Upper lobe of right lung (tissue), 1 donor: ENCODE measurements at regions not wholly inside any gene's neighbourhood (a gene's known extent, or its start where the extent isn't known, plus 50 kb on each side); places are given as distances from the start of the nearest gene placed in this dataset.
A peak's percentile ranks its signal among the peaks of the same experiment; 100 is the strongest.
"Not testable (repeated sequence)": the region's sequence is repeated elsewhere in the genome, so short reads cannot be mapped to it uniquely, and the experiment has no call there.

ENCODE experiments used
- ATAC-seq: fragments of 200-7000 bp; cut with Tn5 transposase; one replicate; pipeline ENCODE4 v1.9.1; 2020; ENCODE audit warnings: mild to moderate bottlenecking, moderate library complexity
- DNase-seq: peaks from one replicate; pipeline ENCODE4 v3.0.0-alpha.2; 2020
- H3K27ac ChIP-seq: fragments of 200-600 bp; one replicate; pipeline ENCODE4 v1.8.0; 2022
- H3K27me3 ChIP-seq: fragments of 200-600 bp; one replicate; pipeline ENCODE4 v1.8.0; 2022; ENCODE audit warnings: mild to moderate bottlenecking
- H3K36me3 ChIP-seq: fragments of 200-600 bp; one replicate; pipeline ENCODE4 v1.8.0; 2022
- H3K4me1 ChIP-seq: fragments of 200-600 bp; one replicate; pipeline ENCODE4 v1.8.0; 2022
- H3K4me3 ChIP-seq: fragments of 200-600 bp; one replicate; pipeline ENCODE4 v1.8.0; 2022; ENCODE audit warnings: mild to moderate bottlenecking
- H3K9me3 ChIP-seq: fragments of 200-600 bp; one replicate; pipeline ENCODE4 v1.8.0; 2022
- intact Hi-C: fragments of 100-400 bp; cut with DNase I; formaldehyde crosslinking; loops from one replicate; pipeline ENCODE4 v1.11.0; 2022
- TF ChIP-seq, protein P1 (sequence below): fragments of 200-600 bp; IDR thresholded peaks from one replicate; pipeline ENCODE4 v1.8.0; 2022; ENCODE audit warnings: antibody characterized with exemption
- donor health status: DM: no; HTN: yes; CAD: no; lungs with severe emphysema.

DNA sequence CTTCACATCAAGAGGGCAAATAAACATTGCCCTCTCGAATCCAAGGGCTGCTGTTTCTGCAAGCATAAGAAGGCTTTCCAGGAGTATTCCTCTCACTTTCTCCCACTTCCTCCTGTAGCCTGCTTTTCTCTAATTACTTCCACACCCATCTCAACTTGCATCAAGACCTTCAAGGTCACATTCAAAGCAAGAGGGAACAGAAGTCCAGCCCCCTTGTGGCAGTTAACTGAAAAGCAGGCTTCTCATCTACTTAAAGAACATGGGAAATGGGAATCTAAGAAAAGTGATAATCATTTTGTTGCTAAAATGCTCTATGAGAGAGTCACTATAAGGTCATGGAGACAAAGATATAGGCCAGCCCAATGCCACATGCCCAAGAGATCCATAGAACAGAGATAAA, 874.4 kb downstream of the KCNT2 start:
- Histone ChIP-seq H3K4me3 (no peak overlapping the region), H3K27me3 (no peaks in the 10 kb centered on the region), H3K36me3 (no peaks in the 10 kb centered on the region), H3K9me3 (no peaks in the 10 kb centered on the region), H3K4me1 (no peaks in the 10 kb centered on the region), H3K27ac (no peak overlapping the region)
- intact Hi-C loops = no loop called here
- TF ChIP-seq, protein P1, sequence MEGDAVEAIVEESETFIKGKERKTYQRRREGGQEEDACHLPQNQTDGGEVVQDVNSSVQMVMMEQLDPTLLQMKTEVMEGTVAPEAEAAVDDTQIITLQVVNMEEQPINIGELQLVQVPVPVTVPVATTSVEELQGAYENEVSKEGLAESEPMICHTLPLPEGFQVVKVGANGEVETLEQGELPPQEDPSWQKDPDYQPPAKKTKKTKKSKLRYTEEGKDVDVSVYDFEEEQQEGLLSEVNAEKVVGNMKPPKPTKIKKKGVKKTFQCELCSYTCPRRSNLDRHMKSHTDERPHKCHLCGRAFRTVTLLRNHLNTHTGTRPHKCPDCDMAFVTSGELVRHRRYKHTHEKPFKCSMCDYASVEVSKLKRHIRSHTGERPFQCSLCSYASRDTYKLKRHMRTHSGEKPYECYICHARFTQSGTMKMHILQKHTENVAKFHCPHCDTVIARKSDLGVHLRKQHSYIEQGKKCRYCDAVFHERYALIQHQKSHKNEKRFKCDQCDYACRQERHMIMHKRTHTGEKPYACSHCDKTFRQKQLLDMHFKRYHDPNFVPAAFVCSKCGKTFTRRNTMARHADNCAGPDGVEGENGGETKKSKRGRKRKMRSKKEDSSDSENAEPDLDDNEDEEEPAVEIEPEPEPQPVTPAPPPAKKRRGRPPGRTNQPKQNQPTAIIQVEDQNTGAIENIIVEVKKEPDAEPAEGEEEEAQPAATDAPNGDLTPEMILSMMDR = peak; percentile 11
- DNase-seq = no peak
- no peak for ATAC-seq

DNA sequence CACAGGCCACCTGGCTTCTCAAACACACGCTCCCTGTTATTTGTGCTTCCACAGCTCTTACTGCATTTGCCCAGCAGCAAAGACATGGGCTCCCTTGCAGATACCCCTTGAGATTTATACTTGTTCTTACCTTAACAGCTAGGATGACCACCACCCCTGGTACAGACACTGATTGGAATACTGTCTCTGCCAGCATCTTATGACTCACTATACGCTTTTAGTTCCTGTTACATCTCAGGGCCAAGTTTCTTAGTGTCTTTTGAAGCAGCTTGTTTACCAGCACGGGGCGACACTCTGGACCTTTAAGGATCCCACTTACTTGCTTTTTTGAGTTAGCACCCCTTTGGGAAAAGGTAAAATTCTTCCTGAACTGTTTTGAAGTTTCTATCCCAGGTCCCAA, 874.8 kb downstream of the KCNT2 start:
- H3K27me3 ChIP-seq = no peaks in the 10 kb centered on the region
- H3K4me3 ChIP-seq = no peak overlapping the region
- H3K27ac ChIP-seq = no peak overlapping the region
- no peaks in the 10 kb centered on the region for H3K9me3 ChIP-seq
- TF ChIP-seq, protein P1 = no peak
- DNase-seq = no peak
- no peaks in the 10 kb centered on the region for H3K4me1 ChIP-seq
- H3K36me3 ChIP-seq = no peaks in the 10 kb centered on the region
- intact Hi-C loops = no loop called here
- no peak for ATAC-seq

- H3K9me3 ChIP-seq = no peaks in the 10 kb centered on the region
- DNase-seq (no peak), ATAC-seq (no peak)
- intact Hi-C loops = no loop called here
- H3K27me3 ChIP-seq = no peaks in the 10 kb centered on the region
- no peak overlapping the region for H3K27ac ChIP-seq
- H3K4me3 ChIP-seq = no peak overlapping the region
- TF ChIP-seq, protein P1 = no peak
- H3K36me3 ChIP-seq = no peaks in the 10 kb centered on the region
- H3K4me1 ChIP-seq = no peaks in the 10 kb centered on the region
These were observed 876.9 kb downstream of the KCNT2 start for GRCh38 chr1:195731385-195731784.

DNA sequence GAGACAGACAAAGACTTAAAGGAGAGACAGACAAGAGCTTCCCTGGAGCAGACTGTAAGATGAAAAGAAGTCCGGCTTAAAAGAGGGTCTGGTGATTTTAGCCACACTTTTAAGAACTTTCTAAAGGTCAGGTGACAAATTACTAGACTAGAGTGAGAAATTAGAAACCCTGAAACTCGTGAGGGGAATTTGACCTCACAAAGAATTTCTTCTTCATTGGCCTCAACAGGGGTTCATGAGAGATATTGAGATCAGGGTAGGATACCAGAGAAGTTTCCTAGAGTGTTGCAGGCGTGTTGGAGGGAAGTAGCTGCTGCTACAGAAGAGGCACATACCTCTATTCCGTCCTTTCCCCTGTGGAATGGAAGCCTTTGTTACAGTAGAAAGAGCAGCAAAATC, 884.4 kb downstream of the KCNT2 start:
- H3K4me3 ChIP-seq = no peak overlapping the region
- DNase-seq (no peak), ATAC-seq (no peak)
- TF ChIP-seq, protein P1 = no peak
- intact Hi-C loops = no loop called here
- H3K27ac ChIP-seq = no peak overlapping the region
- H3K9me3 ChIP-seq = no peaks in the 10 kb centered on the region
- no peaks in the 10 kb centered on the region for H3K36me3 ChIP-seq
- no peaks in the 10 kb centered on the region for H3K4me1 ChIP-seq
- H3K27me3 ChIP-seq = no peaks in the 10 kb centered on the region

- intact Hi-C loops, H3K4me1 ChIP-seq, DNase-seq: not testable (repeated sequence)
These were observed 885.1 kb downstream of the KCNT2 start for GRCh38 chr1:195722852-195723795.

DNA sequence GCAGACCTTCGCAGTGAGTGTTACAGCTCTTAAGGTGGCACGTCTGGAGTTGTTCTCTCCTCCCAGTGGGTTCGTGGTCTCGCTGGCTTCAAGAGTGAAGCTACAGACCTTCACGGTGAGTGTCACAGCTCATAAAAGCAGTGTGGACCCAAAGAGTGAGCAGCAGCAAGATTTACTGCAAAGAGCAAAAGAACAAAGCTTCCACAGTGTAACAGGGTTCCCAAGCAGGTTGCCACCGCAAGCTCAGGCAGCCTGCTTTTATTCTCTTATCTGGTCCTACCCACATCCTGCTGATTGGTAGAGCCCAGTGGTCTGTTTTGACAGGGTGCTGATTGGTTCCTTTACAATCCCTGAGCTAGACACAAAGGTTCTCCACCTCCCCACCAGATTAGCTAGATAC, 886.1 kb downstream of the KCNT2 start:
- H3K4me3 ChIP-seq, H3K27ac ChIP-seq, DNase-seq, H3K36me3 ChIP-seq, H3K27me3 ChIP-seq, H3K4me1 ChIP-seq, intact Hi-C loops, H3K9me3 ChIP-seq, ATAC-seq: not testable (repeated sequence)

More at GRCh38 chr1:195722852-195723795, 885.1 kb downstream of the KCNT2 start:
- H3K4me3 ChIP-seq, ATAC-seq, H3K36me3 ChIP-seq, H3K9me3 ChIP-seq, H3K27ac ChIP-seq, H3K27me3 ChIP-seq: not testable (repeated sequence)
